WI38 (cell line): ENCODE measurements at regions not wholly inside any gene's neighbourhood (a gene's known extent, or its start where the extent isn't known, plus 50 kb on each side); places are given as distances from the start of the nearest gene placed in this dataset.

Experiments used
- H3K4me3 ChIP-seq: 2 replicates; pipeline ENCODE4 v1.5.1; 2011; ENCODE audit warnings: low read depth, mild to moderate bottlenecking, control low read depth, low read length
- CTCF ChIP-seq: IDR thresholded peaks from 2 replicates; pipeline ENCODE4 v1.5.1; 2012; ENCODE audit warnings: low read depth, mild to moderate bottlenecking, control low read depth, low read length

GRCh38 chr15:98155356-98155755 lies 194.9 kb downstream of the ARRDC4 start:
- no peak overlapping the region for H3K4me3 ChIP-seq
- no peak for TF ChIP-seq CTCF

GRCh38 chr15:98160236-98160635 lies 199.7 kb downstream of the ARRDC4 start:
- H3K4me3 ChIP-seq = no peak overlapping the region
- no peak for TF ChIP-seq CTCF

DNA sequence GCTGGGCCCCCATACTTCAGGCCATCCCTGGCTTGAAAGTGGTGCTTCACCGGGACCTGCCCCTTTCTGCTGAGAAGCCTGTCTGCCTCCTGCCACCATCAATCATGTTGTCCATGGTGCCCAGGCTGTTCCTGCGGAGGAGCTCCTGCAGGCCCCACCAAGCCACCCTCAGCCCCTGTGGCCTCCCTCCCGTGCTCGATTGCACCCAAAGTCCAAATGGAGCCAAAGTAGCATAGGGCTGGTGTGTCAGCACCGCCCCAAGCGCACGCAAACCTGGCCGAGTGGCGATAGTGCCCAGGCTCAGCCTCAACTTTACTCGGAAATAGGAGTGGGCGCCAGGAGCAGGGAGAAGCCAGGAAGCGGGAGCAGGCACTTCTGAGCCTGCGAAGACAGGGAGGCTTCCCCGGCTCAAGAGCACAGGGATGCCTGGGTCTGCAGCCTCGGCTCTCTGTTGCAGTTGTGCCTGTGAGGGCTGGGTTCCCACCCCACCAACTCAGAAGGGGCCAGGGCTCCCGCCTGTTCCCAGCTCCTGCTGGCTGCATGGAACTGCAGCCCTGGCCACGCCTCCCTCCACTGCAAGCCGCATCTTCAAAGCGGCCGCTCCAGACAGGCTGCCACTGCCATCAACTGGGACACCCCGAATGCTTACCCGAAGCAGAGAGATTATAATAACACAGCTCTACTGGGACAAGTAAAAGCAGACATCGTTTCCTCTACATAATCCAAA lies 203.0 kb downstream of the ARRDC4 start:
- no peak overlapping the region for H3K4me3 ChIP-seq
- TF ChIP-seq CTCF = no peak

- TF ChIP-seq CTCF = no peak
- H3K4me3 ChIP-seq = no peak overlapping the region
Observed at GRCh38 chr15:98164571-98164970, 204.1 kb downstream of the ARRDC4 start.

DNA sequence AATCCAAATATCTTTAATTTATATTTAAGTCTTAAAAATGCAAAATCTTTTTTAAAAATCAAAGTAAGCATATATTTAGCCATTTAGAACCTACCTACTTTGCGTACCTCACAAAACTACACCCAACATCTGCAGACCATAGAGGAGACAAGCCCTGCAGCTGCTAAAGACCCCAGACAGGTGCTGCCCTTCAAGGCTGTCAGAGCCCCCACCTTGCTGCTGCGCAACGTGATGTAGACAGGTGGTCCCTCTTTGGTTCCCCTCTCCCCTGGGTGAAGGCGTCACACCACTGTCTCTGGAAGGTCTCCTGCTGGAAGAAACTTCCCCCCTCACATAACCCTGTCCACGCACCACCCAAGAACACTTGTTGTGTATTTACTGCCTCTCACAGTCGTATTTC lies 204.5 kb downstream of the ARRDC4 start:
- no peak overlapping the region for H3K4me3 ChIP-seq
- no peak for TF ChIP-seq CTCF

GRCh38 chr15:98167722-98168268 lies 207.3 kb downstream of the ARRDC4 start:
- no peak overlapping the region for H3K4me3 ChIP-seq
- no peak for TF ChIP-seq CTCF

DNA sequence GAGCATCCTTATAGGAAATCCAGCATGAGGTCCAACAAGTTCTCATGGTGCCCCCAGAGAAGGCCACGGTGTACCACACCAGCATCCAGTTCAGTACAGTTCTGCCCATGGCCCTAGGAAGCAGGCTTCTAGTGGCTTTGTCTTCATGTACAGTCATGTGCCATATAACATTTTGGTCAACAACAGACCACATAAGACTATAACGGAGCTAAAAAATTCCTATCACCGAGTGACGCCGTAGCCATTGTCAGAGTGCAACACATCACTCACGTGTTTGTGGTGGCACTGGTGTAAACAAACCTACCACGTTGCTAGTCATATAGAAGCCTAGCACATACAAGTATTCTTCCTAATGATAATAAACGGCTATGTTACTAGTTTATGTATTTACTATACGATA lies 209.0 kb downstream of the ARRDC4 start:
- no peak for TF ChIP-seq CTCF
- H3K4me3 ChIP-seq = no peak overlapping the region
